MCF 10A (cell line): ENCODE measurements at regions not wholly inside any gene's neighbourhood (a gene's known extent, or its start where the extent isn't known, plus 50 kb on each side); places are given as distances from the start of the nearest gene placed in this dataset.

ENCODE experiments used
- BruUV-seq: library from RNA; stranded (reverse); fragments of 400-500 nt; replicated peaks from 2 replicates; lab custom pipeline; 2021; lab: Mats Ljungman, UMichigan
- CTCF ChIA-PET: fragments of 300-600 bp; sonication (Branson Sonifier 250); formaldehyde crosslinking; extraction: SDS; loops from one replicate; lab custom pipeline; 2021; ENCODE audit warnings: antibody characterized with exemption, inconsistent platforms; lab: Yijun Ruan, JAX
- POLR2A ChIA-PET: fragments of 300-600, 350-650 bp; sonication (Branson Sonifier 250); formaldehyde crosslinking; extraction: SDS; loops from one replicate; lab custom pipeline; 2020; ENCODE audit warnings: antibody characterized with exemption, inconsistent platforms; lab: Yijun Ruan, JAX
- DNase-seq: peaks from one replicate; pipeline ENCODE4 v3.0.0-alpha.2; 2018; ENCODE audit not compliant: unreplicated experiment
- H3K27ac Mint-ChIP-seq: one replicate; pipeline ENCODE4 v1.8.0; 2022; ENCODE audit warnings: mild to moderate bottlenecking, low read depth, mixed read lengths; ENCODE audit not compliant: unreplicated experiment
- H3K27me3 Mint-ChIP-seq: one replicate; pipeline ENCODE4 v1.8.0; 2022; ENCODE audit warnings: mixed read lengths; ENCODE audit not compliant: insufficient read depth, unreplicated experiment
- H3K36me3 Mint-ChIP-seq: one replicate; pipeline ENCODE4 v1.8.0; 2022; ENCODE audit warnings: mild to moderate bottlenecking, moderate library complexity, mixed read lengths; ENCODE audit not compliant: insufficient read depth, unreplicated experiment
- H3K4me1 Mint-ChIP-seq: one replicate; pipeline ENCODE4 v1.8.0; 2022; ENCODE audit warnings: mixed read lengths; ENCODE audit not compliant: insufficient read depth, unreplicated experiment
- H3K4me3 Mint-ChIP-seq: one replicate; pipeline ENCODE4 v1.8.0; 2022; ENCODE audit warnings: mild to moderate bottlenecking, moderate library complexity, mixed read lengths; ENCODE audit not compliant: unreplicated experiment
- H3K9me3 Mint-ChIP-seq: one replicate; pipeline ENCODE4 v1.8.0; 2022; ENCODE audit warnings: mixed read lengths; ENCODE audit not compliant: unreplicated experiment
- intact Hi-C: fragments of 100-400 bp; cut with micrococcal nuclease; formaldehyde crosslinking; loops from 2 replicates; pipeline ENCODE4 v1.14.1; 2022
- TF ChIP-seq, protein P1 (sequence below): fragments of 200-600 bp; IDR thresholded peaks from one replicate; pipeline ENCODE4 v1.8.0; 2022; ENCODE audit warnings: antibody characterized with exemption, mild to moderate bottlenecking; ENCODE audit not compliant: unreplicated experiment

DNA sequence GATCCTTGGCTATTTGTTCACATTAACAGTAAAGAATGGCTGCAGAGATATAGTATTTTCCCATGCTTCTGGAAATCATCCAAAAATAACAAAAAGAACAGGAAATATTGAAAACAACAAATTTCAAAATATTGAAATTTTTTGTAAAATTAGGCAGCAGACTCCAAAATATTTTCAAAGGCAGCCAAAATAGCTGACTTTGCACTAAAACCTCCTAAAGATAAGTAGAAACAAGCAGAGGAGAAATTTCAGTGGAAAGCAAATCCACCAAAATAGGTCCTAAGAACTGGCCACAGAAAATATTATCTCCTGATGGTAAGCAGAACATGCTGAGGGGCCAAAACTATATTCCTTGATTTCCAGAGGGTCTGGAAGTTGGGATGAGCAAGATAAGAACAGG, 456.3 kb upstream of the DMAC1 start:
- H3K27me3 Mint-ChIP-seq, result no peaks in the 10 kb centered on the region
- H3K27ac Mint-ChIP-seq, result no peak overlapping the region
- DNase-seq, result no peak
- peaks cover 9% of the 10 kb centered on the region for H3K9me3 Mint-ChIP-seq
- ChIA-PET CTCF (no interaction called here), POLR2A (no interaction called here)
- TF ChIP-seq, protein P1, sequence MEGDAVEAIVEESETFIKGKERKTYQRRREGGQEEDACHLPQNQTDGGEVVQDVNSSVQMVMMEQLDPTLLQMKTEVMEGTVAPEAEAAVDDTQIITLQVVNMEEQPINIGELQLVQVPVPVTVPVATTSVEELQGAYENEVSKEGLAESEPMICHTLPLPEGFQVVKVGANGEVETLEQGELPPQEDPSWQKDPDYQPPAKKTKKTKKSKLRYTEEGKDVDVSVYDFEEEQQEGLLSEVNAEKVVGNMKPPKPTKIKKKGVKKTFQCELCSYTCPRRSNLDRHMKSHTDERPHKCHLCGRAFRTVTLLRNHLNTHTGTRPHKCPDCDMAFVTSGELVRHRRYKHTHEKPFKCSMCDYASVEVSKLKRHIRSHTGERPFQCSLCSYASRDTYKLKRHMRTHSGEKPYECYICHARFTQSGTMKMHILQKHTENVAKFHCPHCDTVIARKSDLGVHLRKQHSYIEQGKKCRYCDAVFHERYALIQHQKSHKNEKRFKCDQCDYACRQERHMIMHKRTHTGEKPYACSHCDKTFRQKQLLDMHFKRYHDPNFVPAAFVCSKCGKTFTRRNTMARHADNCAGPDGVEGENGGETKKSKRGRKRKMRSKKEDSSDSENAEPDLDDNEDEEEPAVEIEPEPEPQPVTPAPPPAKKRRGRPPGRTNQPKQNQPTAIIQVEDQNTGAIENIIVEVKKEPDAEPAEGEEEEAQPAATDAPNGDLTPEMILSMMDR, result no peak
- H3K36me3 Mint-ChIP-seq, result no peaks in the 10 kb centered on the region
- intact Hi-C loops, result no loop called here
- peaks cover 16% of the 10 kb centered on the region for H3K4me1 Mint-ChIP-seq
- no TSS peak for BruUV-seq
- no peak overlapping the region for H3K4me3 Mint-ChIP-seq

DNA sequence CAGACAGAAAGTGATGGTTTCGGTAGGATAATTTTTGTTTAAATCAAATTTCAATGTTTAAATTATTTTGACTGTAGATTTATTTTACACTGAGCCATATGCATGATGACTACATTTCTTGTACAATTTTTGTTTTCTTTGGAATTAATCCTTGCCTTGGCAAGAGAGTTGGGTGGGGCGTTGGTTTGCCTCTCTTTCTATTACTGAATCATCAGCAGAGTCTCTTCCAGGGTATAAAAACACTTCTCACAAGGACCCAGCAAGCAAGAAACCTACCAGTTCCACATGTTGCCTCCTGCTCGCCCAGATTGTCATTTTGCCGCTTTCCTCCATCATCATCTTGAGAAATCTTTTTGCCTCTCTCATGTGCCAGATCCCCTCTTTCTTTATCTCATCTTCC, 455.0 kb upstream of the DMAC1 start:
- peaks cover 16% of the 10 kb centered on the region for H3K4me1 Mint-ChIP-seq
- TF ChIP-seq, protein P1, result no peak
- no peaks in the 10 kb centered on the region for H3K27me3 Mint-ChIP-seq
- H3K36me3 Mint-ChIP-seq, result no peaks in the 10 kb centered on the region
- BruUV-seq, result no TSS peak
- DNase-seq, result peak; percentile 58
- ChIA-PET POLR2A (no interaction called here), CTCF (interaction anchor here (0.7 kb wide), 1 partner anchor 383 kb away, joined by 4 read pairs; no protein-coding TSS in a partner anchor)
- peaks cover 14% of the 10 kb centered on the region for H3K9me3 Mint-ChIP-seq
- H3K4me3 Mint-ChIP-seq, result no peak overlapping the region
- H3K27ac Mint-ChIP-seq, result no peak overlapping the region
- intact Hi-C loops, result no loop called here

DNA sequence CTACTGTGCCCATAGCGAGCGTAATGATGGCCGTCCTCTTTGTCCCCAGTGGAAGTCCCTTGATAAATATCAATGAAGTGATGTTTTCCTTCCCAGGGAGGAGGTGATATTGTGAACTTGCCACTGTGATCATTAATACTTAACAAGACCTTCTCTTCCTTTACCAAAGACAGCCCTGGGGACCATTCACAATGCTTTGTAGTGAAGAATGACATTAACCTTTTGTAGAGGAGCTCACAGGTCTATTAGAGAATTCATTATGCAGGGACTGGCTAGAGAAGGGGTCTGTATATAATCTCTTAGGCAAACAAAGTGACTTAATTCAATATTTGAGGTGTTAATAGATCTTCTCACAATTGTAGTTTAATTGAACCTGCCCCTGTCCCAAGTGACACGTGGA, 452.9 kb upstream of the DMAC1 start:
- H3K4me1 Mint-ChIP-seq, result peaks cover 16% of the 10 kb centered on the region
- CTCF ChIA-PET, result no interaction called here
- DNase-seq, result no peak
- H3K9me3 Mint-ChIP-seq, result peaks cover 16% of the 10 kb centered on the region
- intact Hi-C loops, result no loop called here
- H3K27me3 Mint-ChIP-seq, result no peaks in the 10 kb centered on the region
- no peak overlapping the region for H3K4me3 Mint-ChIP-seq
- TF ChIP-seq, protein P1, result no peak
- BruUV-seq, result no TSS peak
- H3K27ac Mint-ChIP-seq, result no peak overlapping the region
- no peaks in the 10 kb centered on the region for H3K36me3 Mint-ChIP-seq
- POLR2A ChIA-PET, result no interaction called here

DNA sequence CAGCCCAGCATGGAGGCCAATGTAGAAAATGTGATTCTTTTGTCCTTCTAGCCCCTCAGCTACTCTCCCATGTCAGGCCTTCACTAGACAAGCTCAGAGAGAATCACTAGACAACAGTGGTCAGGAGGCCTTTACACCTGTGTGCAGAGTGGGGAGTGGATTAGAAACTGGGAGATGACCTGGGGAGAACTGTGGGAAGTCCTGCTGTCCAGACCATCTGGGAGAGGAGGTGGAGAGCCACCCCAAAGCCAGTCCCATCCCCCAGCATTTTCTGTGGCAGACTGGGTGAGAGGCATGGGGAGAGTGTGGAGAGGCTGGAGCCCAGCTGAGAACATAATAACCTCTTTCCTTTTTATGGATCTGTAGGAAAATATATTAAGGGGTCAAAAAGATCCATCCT, 452.0 kb upstream of the DMAC1 start:
- TF ChIP-seq, protein P1, result no peak
- Mint-ChIP-seq H3K36me3 (no peaks in the 10 kb centered on the region), H3K4me1 (peaks cover 16% of the 10 kb centered on the region), H3K4me3 (no peak overlapping the region), H3K27ac (no peak overlapping the region), H3K9me3 (peaks cover 20% of the 10 kb centered on the region), H3K27me3 (no peaks in the 10 kb centered on the region)
- POLR2A ChIA-PET, result no interaction called here
- CTCF ChIA-PET, result no interaction called here
- BruUV-seq, result no TSS peak
- DNase-seq, result no peak
- intact Hi-C loops, result no loop called here
